ENCODE measurements at regions not wholly inside any gene's neighbourhood (a gene's known extent, or its start where the extent isn't known, plus 50 kb on each side); places are given as distances from the start of the nearest gene placed in this dataset.

DNA sequence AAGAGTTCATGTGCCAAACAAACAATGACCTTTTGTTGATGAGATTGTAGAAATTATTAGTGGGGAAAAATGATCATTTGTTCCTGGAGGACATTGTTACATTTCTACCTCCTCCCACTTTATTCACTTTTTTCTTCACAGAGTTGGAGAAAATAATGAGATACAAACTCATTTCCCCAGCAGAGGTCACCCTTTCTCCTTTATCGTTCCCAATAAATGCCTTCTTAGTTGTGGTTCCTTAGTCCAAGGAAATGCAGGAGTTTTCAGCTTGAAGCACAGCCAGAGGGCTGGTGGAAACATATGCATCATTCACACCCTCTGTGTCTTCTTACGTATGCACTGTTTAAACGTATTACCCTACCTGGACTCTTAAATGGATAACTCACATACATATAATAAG is 108.8 kb downstream of the SLC4A3 start:
- TF ChIP-seq, protein P1, sequence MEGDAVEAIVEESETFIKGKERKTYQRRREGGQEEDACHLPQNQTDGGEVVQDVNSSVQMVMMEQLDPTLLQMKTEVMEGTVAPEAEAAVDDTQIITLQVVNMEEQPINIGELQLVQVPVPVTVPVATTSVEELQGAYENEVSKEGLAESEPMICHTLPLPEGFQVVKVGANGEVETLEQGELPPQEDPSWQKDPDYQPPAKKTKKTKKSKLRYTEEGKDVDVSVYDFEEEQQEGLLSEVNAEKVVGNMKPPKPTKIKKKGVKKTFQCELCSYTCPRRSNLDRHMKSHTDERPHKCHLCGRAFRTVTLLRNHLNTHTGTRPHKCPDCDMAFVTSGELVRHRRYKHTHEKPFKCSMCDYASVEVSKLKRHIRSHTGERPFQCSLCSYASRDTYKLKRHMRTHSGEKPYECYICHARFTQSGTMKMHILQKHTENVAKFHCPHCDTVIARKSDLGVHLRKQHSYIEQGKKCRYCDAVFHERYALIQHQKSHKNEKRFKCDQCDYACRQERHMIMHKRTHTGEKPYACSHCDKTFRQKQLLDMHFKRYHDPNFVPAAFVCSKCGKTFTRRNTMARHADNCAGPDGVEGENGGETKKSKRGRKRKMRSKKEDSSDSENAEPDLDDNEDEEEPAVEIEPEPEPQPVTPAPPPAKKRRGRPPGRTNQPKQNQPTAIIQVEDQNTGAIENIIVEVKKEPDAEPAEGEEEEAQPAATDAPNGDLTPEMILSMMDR (IDR thresholded peaks at IDR 0.05 in 4 of 5, conservative IDR thresholded peaks at IDR 0.05 in 1 of 5): peak in 4 of 5 experiments; percentile 16 to 46 (median 34)
- TF ChIP-seq POLR2A (IDR thresholded peaks at IDR 0.05): no peak

Measured in gastrocnemius medialis (tissue), 4 donors.